Smooth muscle cell (in vitro differentiated cells): ENCODE measurements at regions not wholly inside any gene's neighbourhood (a gene's known extent, or its start where the extent isn't known, plus 50 kb on each side); places are given as distances from the start of the nearest gene placed in this dataset.

ENCODE experiments used
- DNase-seq: peaks from one replicate; lab custom pipeline; 2025; ENCODE audit not compliant: unreplicated experiment; lab: John Stamatoyannopoulos, UW
- H2AFZ ChIP-seq: fragments of 200-600 bp; sonication (generic); 2 replicates; pipeline ENCODE4 v1.6.0; 2016; ENCODE audit warnings: antibody characterized with exemption, low read depth, mild to moderate bottlenecking
- H3F3A ChIP-seq: fragments of 200-600 bp; sonication (generic); 2 replicates; pipeline ENCODE4 v1.6.0; 2017; ENCODE audit warnings: antibody characterized with exemption, low read depth
- H3K27ac ChIP-seq: fragments of 200-600 bp; sonication (generic); 2 replicates; pipeline ENCODE4 v1.5.1; 2016; ENCODE audit warnings: low read depth, mild to moderate bottlenecking
- H3K27me3 ChIP-seq: fragments of 200-600 bp; sonication (generic); 2 replicates; pipeline ENCODE4 v1.6.1; 2016; ENCODE audit warnings: low read depth, mild to moderate bottlenecking
- H3K36me3 ChIP-seq: fragments of 200-600 bp; sonication (generic); 2 replicates; pipeline ENCODE4 v1.5.1; 2016; ENCODE audit warnings: low read depth
- H3K4me1 ChIP-seq: fragments of 200-600 bp; sonication (generic); 2 replicates; pipeline ENCODE4 v1.5.1; 2016; ENCODE audit warnings: low read depth
- H3K4me2 ChIP-seq: fragments of 200-600 bp; sonication (generic); 2 replicates; pipeline ENCODE4 v1.6.0; 2016; ENCODE audit warnings: mild to moderate bottlenecking
- H3K4me3 ChIP-seq: fragments of 200-600 bp; sonication (generic); 2 replicates; pipeline ENCODE4 v1.5.1; 2016; ENCODE audit warnings: mild to moderate bottlenecking
- H3K79me2 ChIP-seq: fragments of 200-600 bp; sonication (generic); 2 replicates; pipeline ENCODE4 v1.6.0; 2016; ENCODE audit warnings: low read depth, mild to moderate bottlenecking
- H3K9ac ChIP-seq: fragments of 200-600 bp; sonication (generic); 2 replicates; pipeline ENCODE4 v1.6.0; 2016; ENCODE audit warnings: low read depth
- H3K9me3 ChIP-seq: fragments of 200-600 bp; sonication (generic); replicated peaks from 2 replicates; pipeline ENCODE4 v1.5.1; 2016; ENCODE audit warnings: low read depth
- H4K20me1 ChIP-seq: fragments of 200-600 bp; sonication (generic); 2 replicates; pipeline ENCODE4 v1.6.0; 2016; ENCODE audit warnings: low read depth
- CTCF ChIP-seq: fragments of 200-600 bp; sonication (generic); IDR thresholded peaks from 2 replicates; pipeline ENCODE4 v1.5.1; 2017; ENCODE audit warnings: borderline replicate concordance, mild to moderate bottlenecking, antibody characterized with exemption; ENCODE audit not compliant: insufficient read depth, poor library complexity, severe bottlenecking
- WGBS: methylation state at CpG from one replicate; pipeline ENCODE4 v1.1.7; 2016; ENCODE audit warnings: low lambda C conversion rate; 5-methylcytosine and 5-hydroxymethylcytosine counted together

GRCh38 chr15:95742256-95742655 lies 588.2 kb upstream of the NR2F2 start:
- Histone ChIP-seq H3K27me3 (no peaks in the 10 kb centered on the region), H3K36me3 (no peaks in the 10 kb centered on the region), H3K4me3 (no peak overlapping the region), H3F3A (no peaks in the 10 kb centered on the region), H3K79me2 (no peaks in the 10 kb centered on the region), H3K4me2 (no peak overlapping the region), H4K20me1 (no peaks in the 10 kb centered on the region), H3K4me1 (no peaks in the 10 kb centered on the region), H3K27ac (no peak overlapping the region), H3K9me3 (no peaks in the 10 kb centered on the region), H3K9ac (no peak overlapping the region), H2AFZ (no peak overlapping the region)
- no peak for TF ChIP-seq CTCF
- WGBS: 92% methylated on average over 3 of the region's 3 CpGs
- no peak for DNase-seq

GRCh38 chr15:95742836-95743235 lies 587.7 kb upstream of the NR2F2 start:
- Histone ChIP-seq H3K9ac (no peak overlapping the region), H3K4me3 (no peak overlapping the region), H2AFZ (no peak overlapping the region), H3K9me3 (no peaks in the 10 kb centered on the region), H4K20me1 (no peaks in the 10 kb centered on the region), H3K27me3 (no peaks in the 10 kb centered on the region), H3F3A (no peaks in the 10 kb centered on the region), H3K79me2 (no peaks in the 10 kb centered on the region), H3K27ac (no peak overlapping the region), H3K36me3 (no peaks in the 10 kb centered on the region), H3K4me1 (no peaks in the 10 kb centered on the region), H3K4me2 (no peak overlapping the region)
- no peak for TF ChIP-seq CTCF
- no peak for DNase-seq
- WGBS: 93% methylated on average over 2 of the region's 2 CpGs

GRCh38 chr15:95757171-95757570 lies 573.3 kb upstream of the NR2F2 start:
- no peak overlapping the region for H3K27ac ChIP-seq
- H3K4me2 ChIP-seq: no peak overlapping the region
- no peak overlapping the region for H3K9ac ChIP-seq
- no peaks in the 10 kb centered on the region for H3K9me3 ChIP-seq
- H3K4me1 ChIP-seq: peaks cover 5% of the 10 kb centered on the region
- H3F3A ChIP-seq: no peaks in the 10 kb centered on the region
- no peaks in the 10 kb centered on the region for H3K79me2 ChIP-seq
- DNase-seq: no peak
- no peaks in the 10 kb centered on the region for H3K27me3 ChIP-seq
- H3K4me3 ChIP-seq: no peak overlapping the region
- H2AFZ ChIP-seq: no peak overlapping the region
- no peaks in the 10 kb centered on the region for H3K36me3 ChIP-seq
- TF ChIP-seq CTCF: no peak
- H4K20me1 ChIP-seq: no peaks in the 10 kb centered on the region
- WGBS: 93% methylated on average over 2 of the region's 2 CpGs

- Histone ChIP-seq H3K36me3 (no peaks in the 10 kb centered on the region), H3K79me2 (no peaks in the 10 kb centered on the region), H4K20me1 (no peaks in the 10 kb centered on the region), H2AFZ (no peak overlapping the region), H3K9me3 (no peaks in the 10 kb centered on the region), H3K4me3 (no peak overlapping the region), H3K27ac (no peak overlapping the region), H3F3A (no peaks in the 10 kb centered on the region), H3K27me3 (peaks cover 4% of the 10 kb centered on the region), H3K9ac (no peak overlapping the region), H3K4me1 (peaks cover 5% of the 10 kb centered on the region), H3K4me2 (no peak overlapping the region)
- DNase-seq: no peak
- 100% methylated on average over 1 of the region's 1 CpG for WGBS
- TF ChIP-seq CTCF: no peak
Measured at GRCh38 chr15:95758451-95758850, 572.0 kb upstream of the NR2F2 start.
